ENCODE measurements at regions not wholly inside any gene's neighbourhood (a gene's known extent, or its start where the extent isn't known, plus 50 kb on each side); places are given as distances from the start of the nearest gene placed in this dataset.

- Mint-ChIP-seq H3K4me3 (no peak overlapping the region), H3K36me3 (ENCODE audit: low read depth) (no peaks in the 10 kb centered on the region), H3K27ac (no peak overlapping the region), H3K27me3 (peaks cover 7% of the 10 kb centered on the region), H3K4me1 (no peaks in the 10 kb centered on the region), H3K9me3 (no peaks in the 10 kb centered on the region)
- DNase-seq = no peak
- POLR2A ChIA-PET = no interaction called here
- no peak for TF ChIP-seq CTCF (IDR thresholded peaks at IDR 0.05)
- ATAC-seq (ENCODE audit: low read depth) = no peak
- intact Hi-C loops (cut with micrococcal nuclease) = no loop called here
- CTCF ChIA-PET = no interaction called here
These were observed 259.2 kb upstream of the SORL1-AS1 start for GRCh38 chr11:121711939-121712338.

GRCh38 chr11:121711236-121711635, 258.5 kb upstream of the SORL1-AS1 start:
- no peaks in the 10 kb centered on the region for H3K9me3 Mint-ChIP-seq
- ChIA-PET CTCF (no interaction called here), POLR2A (no interaction called here)
- no peak overlapping the region for H3K27ac Mint-ChIP-seq
- H3K27me3 Mint-ChIP-seq = peaks cover 12% of the 10 kb centered on the region
- TF ChIP-seq CTCF (IDR thresholded peaks at IDR 0.05) = no peak
- intact Hi-C loops (cut with micrococcal nuclease) = no loop called here
- no peaks in the 10 kb centered on the region for H3K4me1 Mint-ChIP-seq
- no peaks in the 10 kb centered on the region for H3K36me3 Mint-ChIP-seq (ENCODE audit: low read depth)
- no peak for DNase-seq
- no peak overlapping the region for H3K4me3 Mint-ChIP-seq
- no peak for ATAC-seq (ENCODE audit: low read depth)

GRCh38 chr11:121706884-121707420, 254.2 kb upstream of the SORL1-AS1 start:
- Mint-ChIP-seq H3K27me3 (peaks cover 22% of the 10 kb centered on the region), H3K9me3 (no peaks in the 10 kb centered on the region), H3K4me3 (no peak overlapping the region), H3K27ac (no peak overlapping the region), H3K36me3 (ENCODE audit: low read depth) (no peaks in the 10 kb centered on the region), H3K4me1 (no peaks in the 10 kb centered on the region)
- DNase-seq (no peak), ATAC-seq (ENCODE audit: low read depth) (no peak)
- TF ChIP-seq CTCF (IDR thresholded peaks at IDR 0.05) = no peak
- ChIA-PET POLR2A (no interaction called here), CTCF (no interaction called here)
- intact Hi-C loops (cut with micrococcal nuclease) = no loop called here

- CTCF ChIA-PET = no interaction called here
- ATAC-seq (ENCODE audit: low read depth) = no peak
- Mint-ChIP-seq H3K9me3 (no peaks in the 10 kb centered on the region), H3K27ac (no peak overlapping the region), H3K4me1 (no peaks in the 10 kb centered on the region), H3K27me3 (peaks cover 22% of the 10 kb centered on the region), H3K4me3 (no peak overlapping the region), H3K36me3 (ENCODE audit: low read depth) (no peaks in the 10 kb centered on the region)
- TF ChIP-seq CTCF (IDR thresholded peaks at IDR 0.05) = no peak
- intact Hi-C loops (cut with micrococcal nuclease) = no loop called here
- DNase-seq = no peak
- POLR2A ChIA-PET = no interaction called here
These were observed 250.4 kb upstream of the SORL1-AS1 start for GRCh38 chr11:121703201-121703600.

- H3K4me1 Mint-ChIP-seq = no peaks in the 10 kb centered on the region
- H3K36me3 Mint-ChIP-seq (ENCODE audit: low read depth) = no peaks in the 10 kb centered on the region
- intact Hi-C loops (cut with micrococcal nuclease) = no loop called here
These were observed 248.2 kb upstream of the SORL1-AS1 start for GRCh38 chr11:121700968-121701367.

More at GRCh38 chr11:121700968-121701367, 248.2 kb upstream of the SORL1-AS1 start:
- ChIA-PET CTCF (no interaction called here), POLR2A (no interaction called here)
- ATAC-seq (ENCODE audit: low read depth) (no peak), DNase-seq (no peak)
- Mint-ChIP-seq H3K9me3 (no peaks in the 10 kb centered on the region), H3K27me3 (peaks cover 21% of the 10 kb centered on the region), H3K27ac (no peak overlapping the region), H3K4me3 (no peak overlapping the region)
- TF ChIP-seq CTCF (IDR thresholded peaks at IDR 0.05) = no peak
